ENCODE measurements at regions not wholly inside any gene's neighbourhood (a gene's known extent, or its start where the extent isn't known, plus 50 kb on each side); places are given as distances from the start of the nearest gene placed in this dataset.

DNA sequence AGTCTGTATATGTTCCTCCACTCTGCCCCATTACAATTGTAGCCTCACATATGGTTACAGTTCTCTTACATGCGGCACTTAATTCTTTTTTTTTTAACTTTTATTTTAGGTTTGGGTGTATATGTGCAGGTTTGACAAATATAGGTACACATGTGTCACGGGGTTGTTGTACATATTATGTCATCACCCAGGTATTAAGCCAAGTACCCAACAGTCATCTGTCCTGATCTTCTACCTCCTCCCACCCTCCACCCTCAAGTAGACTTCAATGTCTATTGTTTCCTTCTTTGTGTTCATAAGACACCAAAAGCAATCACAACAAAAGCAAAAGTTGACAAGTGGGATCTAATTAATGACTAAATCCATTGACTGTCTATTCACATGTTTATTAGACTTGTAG, 144.6 kb upstream of the TP63 start:
- TF ChIP-seq, protein P1, sequence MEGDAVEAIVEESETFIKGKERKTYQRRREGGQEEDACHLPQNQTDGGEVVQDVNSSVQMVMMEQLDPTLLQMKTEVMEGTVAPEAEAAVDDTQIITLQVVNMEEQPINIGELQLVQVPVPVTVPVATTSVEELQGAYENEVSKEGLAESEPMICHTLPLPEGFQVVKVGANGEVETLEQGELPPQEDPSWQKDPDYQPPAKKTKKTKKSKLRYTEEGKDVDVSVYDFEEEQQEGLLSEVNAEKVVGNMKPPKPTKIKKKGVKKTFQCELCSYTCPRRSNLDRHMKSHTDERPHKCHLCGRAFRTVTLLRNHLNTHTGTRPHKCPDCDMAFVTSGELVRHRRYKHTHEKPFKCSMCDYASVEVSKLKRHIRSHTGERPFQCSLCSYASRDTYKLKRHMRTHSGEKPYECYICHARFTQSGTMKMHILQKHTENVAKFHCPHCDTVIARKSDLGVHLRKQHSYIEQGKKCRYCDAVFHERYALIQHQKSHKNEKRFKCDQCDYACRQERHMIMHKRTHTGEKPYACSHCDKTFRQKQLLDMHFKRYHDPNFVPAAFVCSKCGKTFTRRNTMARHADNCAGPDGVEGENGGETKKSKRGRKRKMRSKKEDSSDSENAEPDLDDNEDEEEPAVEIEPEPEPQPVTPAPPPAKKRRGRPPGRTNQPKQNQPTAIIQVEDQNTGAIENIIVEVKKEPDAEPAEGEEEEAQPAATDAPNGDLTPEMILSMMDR (IDR thresholded peaks at IDR 0.05) = no peak
- TF ChIP-seq POLR2AphosphoS5 (IDR thresholded peaks at IDR 0.05) (no peak), POLR2A (IDR thresholded peaks at IDR 0.05) (no peak)

Data from prostate gland (tissue), 2 donors.